RWPE2 (cell line): ENCODE measurements at regions not wholly inside any gene's neighbourhood (a gene's known extent, or its start where the extent isn't known, plus 50 kb on each side); places are given as distances from the start of the nearest gene placed in this dataset.

Experiments
- ATAC-seq: fragments of 200-7000 bp; cut with Tn5 transposase; 3 replicates; pipeline ENCODE4 v1.9.1; 2021; ENCODE audit warnings: low read depth
- DNase-seq: peaks from one replicate; pipeline ENCODE4 v3.0.0-alpha.2; 2020; ENCODE audit warnings: low spot score
- H3K27ac ChIP-seq: fragments of 450-650 bp; 2 replicates; pipeline ENCODE4 v1.5.1; 2017; ENCODE audit warnings: mild to moderate bottlenecking; ENCODE audit not compliant: poor library complexity, severe bottlenecking
- H3K27me3 ChIP-seq: fragments of 250-450 bp; sonication (Bioruptor Pico); 2 replicates; pipeline ENCODE4 v1.5.1; 2021; ENCODE audit warnings: mild to moderate bottlenecking, moderate library complexity; ENCODE audit not compliant: insufficient read depth, poor library complexity, severe bottlenecking
- H3K36me3 ChIP-seq: fragments of 250-450 bp; sonication (Bioruptor Pico); 2 replicates; pipeline ENCODE4 v1.5.1; 2020; ENCODE audit warnings: low read depth, mild to moderate bottlenecking, moderate library complexity
- H3K4me1 ChIP-seq: fragments of 250-450 bp; sonication (Bioruptor Pico); 2 replicates; pipeline ENCODE4 v1.5.1; 2021; ENCODE audit warnings: mild to moderate bottlenecking, moderate library complexity; ENCODE audit not compliant: insufficient read depth, poor library complexity, severe bottlenecking
- H3K4me3 ChIP-seq: fragments of 250-450 bp; sonication (Bioruptor Pico); 2 replicates; pipeline ENCODE4 v1.5.1; 2021; ENCODE audit warnings: mild to moderate bottlenecking, moderate library complexity; ENCODE audit not compliant: severe bottlenecking
- H3K9me3 ChIP-seq: fragments of 250-450 bp; sonication (Bioruptor Pico); 2 replicates; pipeline ENCODE4 v1.5.1; 2021; ENCODE audit warnings: mild to moderate bottlenecking, moderate library complexity; ENCODE audit not compliant: severe bottlenecking
- CTCF ChIP-seq: fragments of 450-650 bp; IDR thresholded peaks from one replicate; pipeline ENCODE4 v1.5.1; 2017; ENCODE audit warnings: mild to moderate bottlenecking, moderate library complexity; ENCODE audit not compliant: poor library complexity, severe bottlenecking

GRCh38 chr13:91219201-91219600 lies 128.3 kb upstream of the MIR17HG start:
- no peak for TF ChIP-seq CTCF
- Histone ChIP-seq H3K4me3 (no peak overlapping the region), H3K9me3 (no peaks in the 10 kb centered on the region), H3K36me3 (no peaks in the 10 kb centered on the region), H3K4me1 (no peaks in the 10 kb centered on the region), H3K27me3 (peaks cover 7% of the 10 kb centered on the region), H3K27ac (no peak overlapping the region)
- no peak for DNase-seq
- no peak for ATAC-seq

- no peak overlapping the region for H3K27ac ChIP-seq
- peaks cover 7% of the 10 kb centered on the region for H3K27me3 ChIP-seq
- H3K4me3 ChIP-seq: no peak overlapping the region
- no peak for TF ChIP-seq CTCF
- H3K36me3 ChIP-seq: no peaks in the 10 kb centered on the region
- ATAC-seq: no peak
- H3K9me3 ChIP-seq: no peaks in the 10 kb centered on the region
- no peak for DNase-seq
- no peaks in the 10 kb centered on the region for H3K4me1 ChIP-seq
Measured at GRCh38 chr13:91220872-91221271, 126.6 kb upstream of the MIR17HG start.

GRCh38 chr13:91228108-91228507 lies 119.4 kb upstream of the MIR17HG start:
- Histone ChIP-seq H3K9me3 (no peaks in the 10 kb centered on the region), H3K4me1 (no peaks in the 10 kb centered on the region), H3K27ac (no peak overlapping the region), H3K36me3 (no peaks in the 10 kb centered on the region), H3K27me3 (peaks cover 5% of the 10 kb centered on the region), H3K4me3 (no peak overlapping the region)
- ATAC-seq (no peak), DNase-seq (no peak)
- no peak for TF ChIP-seq CTCF

GRCh38 chr13:91228940-91229339 lies 118.5 kb upstream of the MIR17HG start:
- ATAC-seq: no peak
- H3K4me3 ChIP-seq: no peak overlapping the region
- H3K27me3 ChIP-seq: peaks cover 3% of the 10 kb centered on the region

GRCh38 chr13:91232716-91233115 lies 114.8 kb upstream of the MIR17HG start:
- TF ChIP-seq CTCF: no peak
- no peak for ATAC-seq

More at GRCh38 chr13:91228940-91229339, 118.5 kb upstream of the MIR17HG start:
- no peak for TF ChIP-seq CTCF
- no peaks in the 10 kb centered on the region for H3K4me1 ChIP-seq
- H3K9me3 ChIP-seq: no peaks in the 10 kb centered on the region
- DNase-seq: no peak
- H3K36me3 ChIP-seq: no peaks in the 10 kb centered on the region
- H3K27ac ChIP-seq: no peak overlapping the region

More at GRCh38 chr13:91232716-91233115, 114.8 kb upstream of the MIR17HG start:
- no peak overlapping the region for H3K4me3 ChIP-seq
- H3K27me3 ChIP-seq: peaks cover 3% of the 10 kb centered on the region
- no peaks in the 10 kb centered on the region for H3K4me1 ChIP-seq
- no peak overlapping the region for H3K27ac ChIP-seq
- no peak for DNase-seq
- H3K9me3 ChIP-seq: no peaks in the 10 kb centered on the region
- H3K36me3 ChIP-seq: no peaks in the 10 kb centered on the region
